ENCODE measurements at regions not wholly inside any gene's neighbourhood (a gene's known extent, or its start where the extent isn't known, plus 50 kb on each side); places are given as distances from the start of the nearest gene placed in this dataset.

GRCh38 chr6:81486234-81486633 lies 266.2 kb downstream of the TENT5A start:
- FAIRE-seq: no peak

DNA sequence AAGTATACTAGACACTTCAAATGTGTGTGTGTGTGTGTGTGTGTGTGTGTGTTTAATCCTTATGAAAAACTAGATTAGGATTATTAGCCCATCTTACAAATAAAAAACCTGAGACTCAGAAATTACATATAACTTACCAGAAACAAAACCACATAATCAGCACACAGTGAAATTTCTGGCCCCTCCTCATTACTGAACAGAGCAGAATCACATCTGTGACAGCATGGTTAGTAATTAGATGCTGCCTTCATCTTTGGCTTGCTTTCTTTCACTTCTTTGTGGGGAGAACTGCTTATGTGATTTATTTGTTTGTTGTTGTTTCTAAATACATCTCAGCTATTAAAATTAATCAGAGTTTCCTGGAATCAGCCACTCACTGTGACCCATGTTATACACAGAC lies 267.1 kb downstream of the TENT5A start:
- FAIRE-seq (no peak), DNase-seq (peak in 1 of 5 donors; percentile 18)
- no peaks in the 10 kb centered on the region for H3K9me3 ChIP-seq (ENCODE audit: control insufficient read depth in 2 of 3, insufficient read depth in 1 of 3, low read length in 3 of 3)
- H3K36me3 ChIP-seq (ENCODE audit: control insufficient read depth in 2 of 3, insufficient read depth in 3 of 3, low read length in 3 of 3): no peaks in the 10 kb centered on the region
- no peak overlapping the region for H3K9ac ChIP-seq (ENCODE audit: low read length in 3 of 3)
- no peak overlapping the region for H3K4me3 ChIP-seq (ENCODE audit: low read length in 3 of 3)
- intact Hi-C loops (cut with DNase I): no loop called here
- no peaks in the 10 kb centered on the region for H3K27me3 ChIP-seq (ENCODE audit: control insufficient read depth, insufficient read depth, low read length)
- no peak overlapping the region for H3K27ac ChIP-seq (ENCODE audit: low read depth in 2 of 2, low read length in 2 of 2)
- H3K4me1 ChIP-seq (ENCODE audit: control insufficient read depth in 2 of 3, insufficient read depth in 2 of 3, low read depth in 1 of 3, low read length in 3 of 3): no peaks in the 10 kb centered on the region
- TF ChIP-seq, protein P1, sequence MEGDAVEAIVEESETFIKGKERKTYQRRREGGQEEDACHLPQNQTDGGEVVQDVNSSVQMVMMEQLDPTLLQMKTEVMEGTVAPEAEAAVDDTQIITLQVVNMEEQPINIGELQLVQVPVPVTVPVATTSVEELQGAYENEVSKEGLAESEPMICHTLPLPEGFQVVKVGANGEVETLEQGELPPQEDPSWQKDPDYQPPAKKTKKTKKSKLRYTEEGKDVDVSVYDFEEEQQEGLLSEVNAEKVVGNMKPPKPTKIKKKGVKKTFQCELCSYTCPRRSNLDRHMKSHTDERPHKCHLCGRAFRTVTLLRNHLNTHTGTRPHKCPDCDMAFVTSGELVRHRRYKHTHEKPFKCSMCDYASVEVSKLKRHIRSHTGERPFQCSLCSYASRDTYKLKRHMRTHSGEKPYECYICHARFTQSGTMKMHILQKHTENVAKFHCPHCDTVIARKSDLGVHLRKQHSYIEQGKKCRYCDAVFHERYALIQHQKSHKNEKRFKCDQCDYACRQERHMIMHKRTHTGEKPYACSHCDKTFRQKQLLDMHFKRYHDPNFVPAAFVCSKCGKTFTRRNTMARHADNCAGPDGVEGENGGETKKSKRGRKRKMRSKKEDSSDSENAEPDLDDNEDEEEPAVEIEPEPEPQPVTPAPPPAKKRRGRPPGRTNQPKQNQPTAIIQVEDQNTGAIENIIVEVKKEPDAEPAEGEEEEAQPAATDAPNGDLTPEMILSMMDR (IDR thresholded peaks at IDR 0.05; ENCODE audit: borderline replicate concordance, extremely low read depth, insufficient read depth): no peak

More at GRCh38 chr6:81486234-81486633, 266.2 kb downstream of the TENT5A start:
- no peak for DNase-seq
- Histone ChIP-seq H3K4me1 (ENCODE audit: control insufficient read depth in 2 of 3, insufficient read depth in 2 of 3, low read depth in 1 of 3, low read length in 3 of 3) (no peaks in the 10 kb centered on the region), H3K27me3 (ENCODE audit: control insufficient read depth, insufficient read depth, low read length) (no peaks in the 10 kb centered on the region), H3K9ac (ENCODE audit: low read length in 3 of 3) (no peak overlapping the region), H3K4me3 (ENCODE audit: low read length in 3 of 3) (no peak overlapping the region), H3K27ac (ENCODE audit: low read depth in 2 of 2, low read length in 2 of 2) (no peak overlapping the region), H3K36me3 (ENCODE audit: control insufficient read depth in 2 of 3, insufficient read depth in 3 of 3, low read length in 3 of 3) (no peaks in the 10 kb centered on the region), H3K9me3 (ENCODE audit: control insufficient read depth in 2 of 3, insufficient read depth in 1 of 3, low read length in 3 of 3) (no peaks in the 10 kb centered on the region)
- TF ChIP-seq, protein P1 (IDR thresholded peaks at IDR 0.05; ENCODE audit: borderline replicate concordance, extremely low read depth, insufficient read depth): no peak
- intact Hi-C loops (cut with DNase I): no loop called here

- no peak overlapping the region for H3K9ac ChIP-seq (ENCODE audit: low read length in 3 of 3)
- H3K27ac ChIP-seq (ENCODE audit: low read depth in 2 of 2, low read length in 2 of 2): no peak overlapping the region
- TF ChIP-seq, protein P1 (IDR thresholded peaks at IDR 0.05; ENCODE audit: borderline replicate concordance, extremely low read depth, insufficient read depth): no peak
- H3K36me3 ChIP-seq (ENCODE audit: control insufficient read depth in 2 of 3, insufficient read depth in 3 of 3, low read length in 3 of 3): no peaks in the 10 kb centered on the region
- no peaks in the 10 kb centered on the region for H3K9me3 ChIP-seq (ENCODE audit: control insufficient read depth in 2 of 3, insufficient read depth in 1 of 3, low read length in 3 of 3)
- H3K4me3 ChIP-seq (ENCODE audit: low read length in 3 of 3): no peak overlapping the region
- DNase-seq (no peak), FAIRE-seq (no peak)
- intact Hi-C loops (cut with DNase I): no loop called here
- no peaks in the 10 kb centered on the region for H3K4me1 ChIP-seq (ENCODE audit: control insufficient read depth in 2 of 3, insufficient read depth in 2 of 3, low read depth in 1 of 3, low read length in 3 of 3)
- no peaks in the 10 kb centered on the region for H3K27me3 ChIP-seq (ENCODE audit: control insufficient read depth, insufficient read depth, low read length)
Observed at GRCh38 chr6:81484251-81484650, 268.2 kb downstream of the TENT5A start.

DNA sequence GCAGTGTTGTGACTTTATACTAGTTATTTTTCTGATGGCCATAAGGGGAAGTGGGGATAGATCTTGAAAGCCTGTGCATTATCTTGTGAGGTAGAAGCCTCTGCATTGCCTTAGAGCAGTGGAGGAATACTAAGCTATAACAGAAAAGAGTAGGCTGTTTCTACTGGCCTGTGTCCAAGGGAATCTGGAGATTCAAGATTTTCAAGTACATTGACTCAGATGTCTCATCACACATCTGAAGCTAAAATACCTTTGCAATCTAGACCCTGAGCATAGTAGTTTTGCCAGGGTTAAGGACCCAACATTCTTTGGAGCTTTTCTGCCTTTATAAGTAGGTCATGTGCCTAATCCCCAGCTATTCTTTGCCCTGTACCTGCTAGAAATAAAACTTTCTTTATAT lies 272.3 kb downstream of the TENT5A start:
- intact Hi-C loops (cut with DNase I): no loop called here
- no peak overlapping the region for H3K27ac ChIP-seq (ENCODE audit: low read depth in 2 of 2, low read length in 2 of 2)
- H3K4me3 ChIP-seq (ENCODE audit: low read length in 3 of 3): no peak overlapping the region
- H3K9me3 ChIP-seq (ENCODE audit: control insufficient read depth in 2 of 3, insufficient read depth in 1 of 3, low read length in 3 of 3): no peaks in the 10 kb centered on the region
- DNase-seq (peak in 1 of 5 donors; percentile 4), FAIRE-seq (no peak)
- H3K27me3 ChIP-seq (ENCODE audit: control insufficient read depth, insufficient read depth, low read length): no peaks in the 10 kb centered on the region
- no peaks in the 10 kb centered on the region for H3K36me3 ChIP-seq (ENCODE audit: control insufficient read depth in 2 of 3, insufficient read depth in 3 of 3, low read length in 3 of 3)
- no peaks in the 10 kb centered on the region for H3K4me1 ChIP-seq (ENCODE audit: control insufficient read depth in 2 of 3, insufficient read depth in 2 of 3, low read depth in 1 of 3, low read length in 3 of 3)
- TF ChIP-seq, protein P1 (IDR thresholded peaks at IDR 0.05; ENCODE audit: borderline replicate concordance, extremely low read depth, insufficient read depth): no peak
- no peak overlapping the region for H3K9ac ChIP-seq (ENCODE audit: low read length in 3 of 3)

All from kidney (tissue), 13 donors.